Lung microvascular endothelial cell (primary cell): ENCODE measurements at regions not wholly inside any gene's neighbourhood (a gene's known extent, or its start where the extent isn't known, plus 50 kb on each side); places are given as distances from the start of the nearest gene placed in this dataset.

Experiments
- DNase-seq, 2 donors: peaks; one replicate each; pipeline versions ENCODE4 v3.0.0 to v3.0.0-alpha.2; 2010; ENCODE audit warnings: low read depth in 2 of 2

DNA sequence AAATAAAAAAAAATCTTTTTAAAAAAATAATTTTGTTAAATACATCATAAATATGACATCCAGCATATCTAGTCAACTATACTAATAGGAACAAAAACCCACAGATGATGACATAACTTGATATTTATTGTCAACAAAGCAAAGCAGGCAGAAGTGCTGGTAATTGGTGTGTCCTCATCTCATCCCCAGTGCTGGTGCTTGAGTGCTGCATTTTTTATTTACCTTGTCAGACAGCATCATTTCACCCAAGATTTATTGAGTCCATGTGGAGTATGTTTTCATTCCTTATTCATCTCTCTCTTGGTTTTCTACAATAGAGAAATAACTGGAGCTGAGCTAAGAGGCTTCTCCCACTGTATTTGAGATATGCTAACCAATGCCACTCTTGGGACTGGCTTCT, 191.6 kb upstream of the SLC14A2 start:
- no peak for DNase-seq

- DNase-seq: no peak
Measured at GRCh38 chr18:45430041-45430440, 185.2 kb upstream of the SLC14A2 start.

DNA sequence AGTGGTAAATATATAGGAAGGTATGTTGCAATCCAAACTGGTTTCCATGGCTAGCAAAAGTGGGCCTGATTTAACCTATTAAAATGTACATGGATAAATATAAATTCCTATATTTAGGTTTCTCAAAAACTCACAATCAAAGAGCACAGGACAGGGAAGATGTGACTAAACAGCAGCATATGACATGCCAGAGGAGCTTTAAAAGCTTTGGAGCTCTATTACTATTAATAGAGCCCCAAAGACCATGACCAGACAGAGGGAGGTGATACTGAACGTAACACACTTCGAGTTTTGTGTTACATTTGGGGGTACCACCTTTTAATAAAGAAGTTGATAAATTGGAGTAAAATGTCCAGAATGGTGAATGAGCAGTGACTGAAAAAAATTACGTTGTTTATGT, 179.5 kb upstream of the SLC14A2 start:
- no peak for DNase-seq

DNA sequence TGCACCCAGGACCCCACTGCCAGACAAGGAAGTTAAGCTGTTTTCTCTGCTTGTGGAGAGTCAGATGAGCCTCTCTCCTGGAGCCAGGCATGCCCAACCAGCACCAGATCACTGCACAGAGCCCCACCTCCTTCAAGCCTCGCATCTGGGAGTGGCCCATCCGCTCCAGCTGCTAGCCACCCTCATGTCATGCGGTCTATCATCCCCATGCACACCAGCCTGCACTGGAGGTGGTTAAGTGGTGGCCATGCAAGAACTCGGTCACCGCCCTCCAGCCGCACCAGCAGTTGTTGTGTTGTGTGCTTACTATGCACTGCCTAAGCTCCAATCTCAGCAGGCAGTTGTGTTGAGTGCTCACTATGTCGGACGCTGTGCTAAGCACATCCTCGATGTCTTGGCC, 177.9 kb upstream of the SLC14A2 start:
- no peak for DNase-seq

DNA sequence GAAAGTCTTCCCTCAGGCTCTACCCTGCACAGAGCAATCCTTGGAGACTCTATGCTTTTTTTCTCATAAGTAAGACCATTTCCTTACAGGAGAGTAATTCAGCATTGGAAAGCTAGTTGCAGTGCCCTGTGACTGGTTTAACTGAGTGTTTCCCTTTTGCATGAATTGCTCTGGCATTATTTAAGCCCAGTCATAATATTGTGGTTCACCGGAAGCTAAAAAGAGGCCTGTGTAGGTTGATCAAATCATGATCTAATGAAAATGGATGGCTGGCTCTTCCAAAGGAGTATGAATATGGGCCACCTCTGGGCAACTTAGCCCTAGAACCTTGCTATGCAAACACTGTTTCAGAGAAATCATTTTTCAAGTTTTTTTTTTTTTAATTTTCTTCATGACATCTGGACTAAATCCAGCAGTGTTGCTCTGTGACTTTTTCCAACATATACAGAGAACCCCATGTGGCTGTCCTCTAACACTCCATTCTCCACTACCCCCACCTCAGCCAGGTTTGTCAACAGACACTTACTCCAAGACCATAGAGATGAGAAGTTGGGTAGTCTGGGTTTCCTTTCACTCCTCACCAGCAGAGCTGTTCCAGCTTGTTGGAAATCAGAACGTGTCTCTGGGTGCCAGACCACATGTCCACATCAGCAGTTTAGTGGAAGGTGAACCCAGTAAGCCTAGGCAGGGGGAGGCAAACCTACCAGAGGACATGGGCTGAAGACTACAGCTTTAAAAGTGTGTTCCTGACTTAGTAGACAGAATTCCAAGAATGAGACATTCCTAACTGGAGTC, 175.2 kb upstream of the SLC14A2 start:
- no peak for DNase-seq

DNA sequence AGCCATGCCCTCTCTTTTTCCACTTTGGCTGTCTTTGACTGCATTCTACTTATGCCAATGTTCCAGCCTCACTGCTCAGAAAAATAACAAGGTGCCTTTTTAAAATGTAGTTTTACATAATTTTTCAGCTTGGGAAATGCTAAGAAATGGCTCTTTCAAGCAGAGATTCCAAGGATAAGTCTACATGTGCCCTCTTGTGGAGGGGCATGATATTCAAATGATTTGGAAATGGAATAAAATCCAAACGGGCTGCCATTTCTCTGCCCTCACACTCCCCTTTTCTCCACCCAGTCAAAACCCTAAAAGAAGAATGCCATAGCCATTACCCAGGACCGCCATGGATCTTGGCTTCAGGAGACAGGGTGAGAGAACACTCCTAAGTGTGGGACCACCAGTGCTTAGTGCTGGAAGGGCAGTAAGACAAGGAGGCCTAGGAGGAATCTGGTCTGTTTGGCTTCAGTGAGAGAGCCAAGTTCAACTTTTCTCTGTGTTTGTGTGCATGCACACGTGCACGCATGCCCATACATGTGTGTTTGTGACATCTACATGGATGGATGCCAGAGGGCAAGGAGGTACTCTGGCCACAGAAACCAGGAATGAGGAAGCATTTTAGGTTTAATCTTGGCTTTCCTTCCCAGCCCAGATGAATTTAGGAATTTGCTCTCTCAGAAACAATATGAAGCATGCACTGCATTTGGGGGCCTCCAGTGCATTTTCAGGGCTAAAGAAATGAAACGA, 174.0 kb upstream of the SLC14A2 start:
- no peak for DNase-seq

DNA sequence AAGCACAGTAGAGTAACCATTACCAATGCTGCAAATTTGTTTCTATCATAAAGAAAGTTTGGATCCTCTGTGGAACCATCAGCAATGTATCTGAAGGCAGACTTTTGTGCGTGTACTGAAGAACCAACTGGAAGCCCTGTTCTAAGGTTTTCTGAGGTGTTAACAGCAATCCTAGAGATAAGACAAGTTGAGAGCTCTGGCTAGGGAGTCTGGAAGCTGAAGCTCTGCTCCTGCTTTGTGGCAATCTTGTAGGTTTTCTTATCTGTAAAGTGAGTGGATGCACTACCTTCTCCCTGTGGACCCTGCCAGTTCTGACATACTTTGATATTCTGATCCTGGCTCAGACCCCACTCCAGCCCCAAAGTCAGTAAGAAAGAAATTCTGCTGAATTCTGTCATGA, 171.2 kb upstream of the SLC14A2 start:
- no peak for DNase-seq

- no peak for DNase-seq
Measured at GRCh38 chr18:45447355-45448265, 167.7 kb upstream of the SLC14A2 start.

DNA sequence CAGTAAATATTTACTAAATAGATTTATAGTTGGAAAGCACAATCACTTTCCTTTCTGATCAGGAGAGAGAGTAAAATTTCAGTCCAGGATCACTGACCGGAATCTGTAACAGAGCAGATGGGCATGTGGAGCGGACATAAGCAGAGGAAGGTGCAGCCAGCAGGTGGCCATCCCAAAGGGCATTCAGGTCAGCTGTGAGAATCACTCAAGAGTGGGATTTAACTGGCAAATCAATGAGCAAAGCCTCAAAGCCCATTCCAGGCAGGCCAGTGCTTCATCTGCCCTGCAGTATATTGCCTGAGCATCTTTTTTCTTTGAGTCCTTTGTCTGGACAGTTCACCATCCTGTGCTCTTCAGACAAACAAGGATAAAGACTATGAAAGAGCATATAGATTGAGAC, 166.4 kb upstream of the SLC14A2 start:
- no peak for DNase-seq

DNA sequence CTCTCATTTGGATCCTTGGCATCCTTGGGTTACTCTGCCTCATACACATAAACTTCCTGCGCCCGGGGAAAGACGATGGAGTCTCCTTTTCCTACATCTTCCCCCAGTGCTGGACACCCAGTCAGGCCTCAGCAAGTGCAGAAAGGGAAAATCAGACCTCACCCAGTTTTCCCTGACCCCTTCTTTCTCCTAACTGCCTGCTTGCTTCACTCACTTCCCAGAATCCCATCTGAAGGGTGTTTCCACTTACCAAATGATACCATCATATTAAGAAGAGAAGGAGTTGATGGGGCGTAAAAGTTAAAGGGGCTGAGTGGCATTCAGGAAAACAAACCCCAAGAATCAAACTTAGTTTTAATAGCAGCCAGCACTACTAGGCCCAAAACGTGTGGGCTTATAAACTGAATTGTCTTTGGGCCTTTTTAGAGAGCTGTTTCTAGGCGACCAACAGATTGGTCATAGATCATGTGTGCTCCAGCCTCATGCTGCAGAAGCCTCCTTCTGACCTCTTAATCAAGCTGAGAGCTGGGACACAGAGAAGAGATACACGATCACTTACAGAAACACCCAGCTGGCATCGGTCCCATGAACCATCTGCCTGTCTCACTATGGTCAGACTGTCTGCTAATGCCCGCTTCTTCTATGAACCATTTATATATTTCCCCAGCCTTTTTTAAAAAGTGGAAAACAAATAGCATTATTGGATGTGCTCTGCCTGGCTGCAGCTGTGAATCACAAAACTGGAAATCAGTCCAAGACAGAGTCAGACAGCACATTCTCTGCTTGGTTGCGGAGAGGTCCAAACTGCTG, 165.7 kb upstream of the SLC14A2 start:
- DNase-seq: no peak

DNA sequence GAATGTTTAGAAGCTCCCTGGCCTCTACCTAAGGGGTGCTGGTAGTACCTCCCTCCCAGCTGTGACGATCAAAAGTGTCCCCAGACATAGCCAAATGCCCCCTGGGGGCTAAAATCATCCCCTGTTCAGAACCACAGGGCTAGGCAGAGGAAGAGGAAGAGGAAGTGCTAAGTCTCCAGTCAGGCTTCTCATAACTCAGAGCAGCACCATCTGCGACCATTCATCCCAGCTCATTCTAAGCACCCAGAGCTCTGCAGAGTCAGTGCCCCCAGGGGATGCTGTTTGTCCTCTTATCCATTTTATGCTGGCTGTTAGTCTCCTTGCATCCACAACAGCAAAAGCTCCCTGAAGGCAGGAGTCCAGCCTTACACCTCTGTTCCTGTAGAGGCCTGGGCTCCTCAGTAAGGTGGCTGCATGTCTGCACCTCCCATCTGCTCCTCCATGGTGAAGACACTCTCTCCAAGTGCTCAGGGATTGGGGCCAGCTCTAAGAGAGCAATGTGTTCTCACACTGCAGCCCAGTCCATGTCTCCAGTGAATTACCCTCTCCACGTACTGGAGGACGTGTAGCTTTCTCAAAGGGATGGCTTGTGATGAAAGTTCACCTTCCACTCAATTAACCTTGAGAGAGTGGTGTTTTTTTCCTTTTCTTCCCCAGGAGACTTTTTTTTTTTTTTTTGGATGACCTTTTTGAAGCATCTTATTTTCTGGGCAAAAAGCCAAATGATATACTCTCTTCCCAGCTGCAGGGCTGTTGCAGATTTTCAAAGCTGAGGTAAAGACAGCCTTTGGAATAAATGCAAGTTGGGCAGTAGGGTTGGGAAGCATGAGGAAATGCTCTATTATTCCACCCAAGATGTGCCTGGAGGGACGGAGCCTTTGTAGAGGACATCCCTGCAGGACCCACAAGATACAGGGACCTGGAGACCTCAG, 158.9 kb upstream of the SLC14A2 start:
- DNase-seq: no peak

DNA sequence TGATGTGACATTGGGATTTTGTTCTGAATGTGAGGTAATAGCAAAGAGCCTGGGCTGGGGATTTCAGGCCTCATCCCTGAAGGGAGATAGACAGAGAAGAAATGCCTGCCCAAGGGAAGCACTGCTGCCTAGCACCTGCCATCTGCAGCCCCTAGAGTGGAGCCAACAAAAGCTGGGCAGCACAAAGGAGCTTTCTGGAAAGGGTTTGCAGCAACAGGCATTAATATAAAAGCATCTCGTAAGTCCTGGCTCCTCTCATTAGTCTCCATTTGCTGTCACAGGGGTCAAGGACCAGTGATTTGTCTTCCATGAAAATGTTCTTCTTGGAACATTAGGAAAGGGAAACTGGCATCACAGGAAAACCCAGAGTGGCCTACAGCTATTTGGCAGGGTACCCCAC, 157.2 kb upstream of the SLC14A2 start:
- DNase-seq: no peak

- no peak for DNase-seq
Measured at GRCh38 chr18:45462179-45462578, 153.1 kb upstream of the SLC14A2 start.

DNA sequence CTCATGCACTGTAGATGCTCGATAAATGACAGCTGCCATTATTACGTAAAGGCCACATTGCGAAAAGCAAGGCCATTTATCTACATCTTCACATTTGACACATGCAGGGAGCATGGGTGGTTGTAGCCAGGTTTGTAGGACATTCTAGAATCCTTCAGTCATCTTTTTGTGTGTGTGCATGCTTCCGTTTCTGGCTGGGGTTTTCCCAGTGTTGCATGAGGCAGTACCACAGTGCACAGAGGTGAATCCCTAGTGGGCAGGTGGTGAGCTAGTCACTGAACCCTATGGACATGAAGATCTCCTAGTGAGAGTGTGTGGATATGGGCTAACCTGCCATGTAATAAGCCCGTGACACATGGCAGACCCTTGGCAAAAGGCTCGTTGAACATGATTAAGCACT, 151.8 kb upstream of the SLC14A2 start:
- DNase-seq: no peak

DNA sequence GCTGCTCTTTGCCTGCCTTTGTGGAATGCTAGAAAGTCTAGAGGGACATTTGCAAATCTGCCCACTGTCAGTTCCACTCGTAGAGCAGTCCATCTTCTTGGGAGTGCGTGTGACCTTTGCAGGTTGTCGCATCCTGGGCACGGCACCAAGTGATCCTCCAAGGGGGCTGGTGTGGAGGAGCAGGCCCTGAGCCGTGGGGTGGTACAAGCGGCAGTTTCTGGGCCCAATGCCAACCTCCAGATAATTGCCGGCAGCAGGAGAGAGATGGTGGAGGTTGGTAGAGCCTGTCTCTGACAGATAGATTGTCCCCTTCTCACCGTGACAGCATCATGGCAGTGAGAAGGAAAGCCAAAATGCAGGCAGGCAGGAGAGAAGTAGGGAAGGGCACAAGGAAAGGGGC, 150.7 kb upstream of the SLC14A2 start:
- no peak for DNase-seq

DNA sequence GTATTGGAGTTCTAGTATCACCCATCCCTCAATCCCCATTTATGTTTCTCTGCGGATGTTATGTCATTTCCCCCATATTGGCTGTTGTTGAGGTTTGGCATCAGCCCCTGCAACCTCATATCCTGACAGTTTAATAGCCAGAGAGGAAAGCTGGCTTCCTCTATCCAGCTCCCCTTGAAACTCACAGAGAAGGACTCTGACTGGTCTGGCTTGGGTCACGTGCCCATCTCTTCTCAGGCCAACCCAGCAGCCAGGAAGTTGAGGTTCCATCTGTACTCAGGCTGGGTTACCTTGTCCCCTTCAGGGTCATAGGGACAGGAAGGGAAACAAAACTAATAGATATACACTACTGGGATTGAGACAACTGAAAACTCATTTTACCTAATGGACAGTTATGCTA, 148.0 kb upstream of the SLC14A2 start:
- DNase-seq: peak; percentile 21 to 80

- DNase-seq: no peak
Measured at GRCh38 chr18:45467945-45468344, 147.3 kb upstream of the SLC14A2 start.

DNA sequence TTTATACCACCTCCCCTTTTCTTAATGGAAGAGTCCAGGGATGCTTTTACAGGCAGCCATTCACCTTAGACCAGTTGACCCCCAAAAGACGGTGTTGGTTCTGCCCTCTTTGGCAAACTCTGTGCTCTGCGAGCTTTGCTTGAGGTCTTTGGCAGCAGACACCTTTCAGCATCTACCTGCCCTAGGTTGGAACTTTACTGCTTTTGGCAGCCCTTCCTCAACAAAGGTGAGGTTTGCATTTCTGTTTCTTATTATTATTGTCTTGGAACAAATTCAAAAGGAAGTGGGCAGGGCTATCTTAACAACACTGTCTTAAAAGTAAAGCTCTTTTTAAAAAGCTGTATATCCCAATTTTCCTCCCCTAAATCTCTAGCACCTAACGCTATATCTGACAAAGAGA, 136.4 kb upstream of the SLC14A2 start:
- DNase-seq: no peak

- no peak for DNase-seq
Measured at GRCh38 chr18:45480219-45481015, 134.9 kb upstream of the SLC14A2 start.
